Astrocyte (in vitro differentiated cells and primary cell): ENCODE measurements at regions not wholly inside any gene's neighbourhood (a gene's known extent, or its start where the extent isn't known, plus 50 kb on each side); places are given as distances from the start of the nearest gene placed in this dataset.

Source experiments
- EZH2 ChIP-seq: IDR thresholded peaks from 2 replicates; pipeline ENCODE4 v1.6.1; 2012; ENCODE audit warnings: mild to moderate bottlenecking, low read length, inconsistent platforms; ENCODE audit not compliant: insufficient read depth
- TF ChIP-seq, protein P1 (sequence below): IDR thresholded peaks from 2 replicates; pipeline ENCODE4 v1.5.1; 2011; ENCODE audit warnings: low read depth, mild to moderate bottlenecking, inconsistent platforms, low read length, moderate library complexity; ENCODE audit not compliant: insufficient read depth

DNA sequence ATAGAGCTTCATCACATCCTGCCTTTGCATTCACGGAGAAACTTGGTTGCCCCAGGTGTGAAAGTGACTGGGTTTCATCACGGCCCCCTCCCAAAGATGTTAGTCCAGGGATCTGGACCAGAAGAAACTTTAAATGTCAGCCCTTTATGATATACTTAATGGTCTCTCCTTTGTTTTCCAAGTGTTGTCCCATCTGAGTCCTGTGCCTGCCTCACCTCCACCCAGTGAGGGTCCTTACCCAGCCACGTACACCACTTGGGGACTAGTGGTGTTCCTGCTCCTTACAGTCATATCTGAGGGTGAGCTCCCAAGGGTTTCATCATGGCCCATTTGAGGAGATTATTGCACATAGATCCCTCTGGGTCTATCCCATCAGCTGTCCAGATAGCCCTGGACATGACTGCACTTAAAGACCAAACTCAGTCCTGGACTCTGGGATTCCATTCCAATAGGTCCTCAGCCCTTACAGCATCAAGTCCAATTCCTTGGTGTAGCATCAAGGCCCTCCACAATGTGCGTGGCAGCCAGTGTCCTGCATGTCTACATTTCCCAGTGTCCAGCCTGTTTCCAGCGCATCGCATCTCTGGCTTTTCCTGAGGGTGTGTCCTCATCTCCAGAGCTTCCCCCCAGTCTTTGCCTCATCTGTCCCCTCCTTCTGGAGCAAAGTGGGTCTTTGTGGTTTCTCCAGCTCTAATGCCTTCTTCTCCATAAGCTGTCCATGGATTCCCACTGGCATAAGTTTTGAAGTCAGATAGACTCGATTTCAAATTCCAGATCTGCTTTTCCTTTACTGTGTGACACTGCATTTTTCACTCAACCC is 351.6 kb downstream of the MYCN start:
- TF ChIP-seq, protein P1, sequence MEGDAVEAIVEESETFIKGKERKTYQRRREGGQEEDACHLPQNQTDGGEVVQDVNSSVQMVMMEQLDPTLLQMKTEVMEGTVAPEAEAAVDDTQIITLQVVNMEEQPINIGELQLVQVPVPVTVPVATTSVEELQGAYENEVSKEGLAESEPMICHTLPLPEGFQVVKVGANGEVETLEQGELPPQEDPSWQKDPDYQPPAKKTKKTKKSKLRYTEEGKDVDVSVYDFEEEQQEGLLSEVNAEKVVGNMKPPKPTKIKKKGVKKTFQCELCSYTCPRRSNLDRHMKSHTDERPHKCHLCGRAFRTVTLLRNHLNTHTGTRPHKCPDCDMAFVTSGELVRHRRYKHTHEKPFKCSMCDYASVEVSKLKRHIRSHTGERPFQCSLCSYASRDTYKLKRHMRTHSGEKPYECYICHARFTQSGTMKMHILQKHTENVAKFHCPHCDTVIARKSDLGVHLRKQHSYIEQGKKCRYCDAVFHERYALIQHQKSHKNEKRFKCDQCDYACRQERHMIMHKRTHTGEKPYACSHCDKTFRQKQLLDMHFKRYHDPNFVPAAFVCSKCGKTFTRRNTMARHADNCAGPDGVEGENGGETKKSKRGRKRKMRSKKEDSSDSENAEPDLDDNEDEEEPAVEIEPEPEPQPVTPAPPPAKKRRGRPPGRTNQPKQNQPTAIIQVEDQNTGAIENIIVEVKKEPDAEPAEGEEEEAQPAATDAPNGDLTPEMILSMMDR = no peak
- TF ChIP-seq EZH2 = no peak
